Nucleus accumbens (tissue), 56 donors: ENCODE measurements at regions not wholly inside any gene's neighbourhood (a gene's known extent, or its start where the extent isn't known, plus 50 kb on each side); places are given as distances from the start of the nearest gene placed in this dataset.

Source experiments
- DNase-seq, 56 donors: peaks; one replicate each; lab custom pipeline; 2025; lab: John Stamatoyannopoulos, UW

DNA sequence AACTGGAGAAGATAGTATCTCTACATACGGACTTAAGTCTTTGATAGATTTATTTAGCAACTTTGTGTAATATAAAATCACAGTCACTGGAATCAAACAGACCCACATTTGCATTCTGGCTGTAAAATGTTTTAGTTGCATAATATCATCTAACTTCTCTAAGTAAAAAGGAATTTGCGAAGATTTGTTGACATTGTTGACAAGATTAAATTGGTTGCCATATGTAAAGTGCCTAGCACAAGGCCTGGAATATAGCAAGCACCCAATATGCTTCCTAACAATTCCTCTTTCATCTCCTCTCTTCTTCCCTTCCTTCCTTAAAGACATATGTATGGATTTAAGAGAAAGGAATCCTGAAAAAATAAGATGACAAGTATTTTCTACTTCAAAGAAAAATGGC is 295.4 kb upstream of the PPFIA2 start:
- DNase-seq, result no peak

DNA sequence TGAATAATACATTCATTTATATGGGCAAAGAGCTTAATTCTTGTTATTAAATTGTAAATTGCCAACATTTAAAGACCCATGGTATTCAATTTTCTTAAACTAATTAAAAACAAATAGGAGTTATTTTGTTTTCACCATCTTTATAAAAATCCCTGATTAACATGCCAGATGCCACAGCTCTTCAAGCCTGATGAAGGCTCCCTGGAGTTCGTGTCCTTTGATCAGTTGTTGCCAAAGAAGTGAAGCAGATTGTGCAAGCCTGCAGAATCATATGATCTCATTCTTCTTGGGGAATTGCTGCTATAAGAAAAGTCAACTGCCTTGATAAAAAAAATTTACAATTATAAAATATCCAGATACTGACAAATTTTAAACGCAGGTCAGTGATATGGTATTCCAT is 288.3 kb upstream of the PPFIA2 start:
- no peak for DNase-seq

DNA sequence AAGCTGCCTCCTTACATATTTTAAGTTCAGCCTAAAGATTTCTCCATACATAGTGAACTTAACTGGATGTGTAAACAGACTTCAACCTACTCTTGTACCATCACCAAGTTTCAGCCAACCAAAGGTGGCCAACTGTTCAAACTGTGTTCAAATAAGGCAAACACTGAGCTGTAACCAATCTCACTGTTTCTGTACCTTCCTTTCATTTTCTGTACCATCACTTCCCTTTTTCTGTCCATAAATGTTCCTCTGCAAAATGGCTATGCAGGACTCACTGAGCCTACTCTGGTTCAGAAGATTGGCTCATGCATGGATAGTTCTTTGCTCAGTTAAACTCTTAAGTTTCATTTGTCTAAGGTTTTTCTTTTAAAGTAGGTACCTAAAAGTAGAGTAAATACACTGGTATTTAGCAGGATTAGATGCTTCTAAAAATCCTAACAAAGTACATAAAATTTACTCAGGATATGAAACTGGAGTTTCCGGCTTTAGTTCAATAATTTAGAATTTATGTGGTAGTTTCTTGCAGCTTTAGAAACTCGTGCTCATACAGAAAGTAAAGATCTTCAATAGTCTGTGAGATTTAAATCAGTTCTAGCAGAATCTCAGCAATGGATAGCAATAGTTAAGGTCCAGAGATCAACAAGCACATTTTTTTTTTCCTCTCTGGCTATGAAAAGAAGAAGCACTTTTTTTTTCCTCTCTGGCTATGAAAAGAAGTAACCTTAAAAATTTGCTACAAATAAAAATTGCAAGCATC is 282.0 kb upstream of the PPFIA2 start:
- DNase-seq, result no peak

DNA sequence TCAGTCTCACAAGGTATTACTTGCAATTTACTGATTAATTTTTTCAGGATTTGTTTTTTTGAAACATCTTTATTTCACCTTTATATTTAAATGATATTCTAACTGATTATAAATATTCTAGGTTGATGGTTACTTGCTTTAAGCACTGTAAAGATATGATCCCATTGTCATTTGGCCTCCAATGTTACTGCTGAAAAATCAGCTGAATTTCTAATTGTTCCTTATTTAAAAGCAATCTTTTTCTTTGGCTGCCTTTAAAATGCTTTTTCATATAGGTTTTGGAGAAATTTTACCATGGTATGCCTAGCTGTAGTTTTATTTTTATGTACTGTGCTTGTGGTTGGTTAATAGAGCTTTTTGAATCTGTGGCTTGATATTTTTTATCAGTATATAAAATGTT is 275.6 kb upstream of the PPFIA2 start:
- DNase-seq, result no peak

DNA sequence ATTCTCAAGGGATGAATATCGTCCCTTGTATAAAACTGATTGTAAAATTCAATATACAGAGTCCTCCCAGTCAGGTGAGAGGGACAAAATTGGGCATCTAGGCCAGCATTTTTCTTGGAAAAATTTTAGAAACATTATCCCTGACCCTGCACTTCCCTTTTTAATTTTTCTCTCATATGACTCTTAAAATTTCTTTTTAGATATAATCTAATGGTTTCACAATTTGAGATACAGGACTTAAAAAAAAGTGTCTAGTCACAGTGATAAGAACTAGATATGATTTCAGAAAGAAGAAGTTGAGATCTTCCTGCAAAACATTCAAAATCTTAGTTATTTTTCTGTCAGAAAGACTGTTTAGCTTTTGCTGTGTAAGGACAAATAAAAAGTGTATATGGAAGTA is 270.8 kb upstream of the PPFIA2 start:
- DNase-seq, result no peak

DNA sequence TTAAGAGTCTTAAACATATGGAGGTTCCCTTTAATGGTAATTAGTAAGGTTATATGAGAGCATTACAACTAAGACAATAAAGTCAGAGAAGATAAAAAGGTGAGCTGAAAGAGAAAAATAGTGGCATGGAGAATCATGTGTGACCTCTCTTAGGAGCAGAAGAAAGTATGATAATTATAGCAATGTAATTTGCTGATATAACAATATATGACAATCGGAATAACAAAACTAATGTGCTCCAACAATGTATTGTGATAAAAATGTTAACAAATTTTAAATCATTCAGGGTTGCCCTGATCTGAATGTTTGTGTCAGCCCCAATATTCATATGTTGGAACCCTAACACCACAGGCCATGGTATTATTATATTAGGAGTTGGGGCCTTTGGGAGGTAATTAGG is 269.6 kb upstream of the PPFIA2 start:
- DNase-seq, result no peak

DNA sequence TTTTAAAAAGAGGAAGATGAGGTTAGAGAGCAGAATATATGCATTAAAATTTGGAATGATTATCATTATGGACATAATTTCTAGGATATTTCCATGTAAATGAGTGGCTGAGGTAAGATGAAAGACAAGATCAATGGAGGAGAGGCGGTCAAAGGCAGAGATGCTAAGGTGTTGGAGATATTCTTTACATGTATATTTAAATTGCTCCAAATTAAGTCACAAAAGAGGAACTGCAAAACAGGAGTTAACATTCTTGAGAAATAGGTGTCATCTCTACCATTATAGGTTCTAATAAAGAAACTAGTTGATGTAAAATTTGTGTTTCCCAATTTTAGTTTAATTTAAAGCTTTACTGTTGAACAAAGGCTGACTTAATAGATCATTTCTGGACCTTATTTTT is 268.5 kb upstream of the PPFIA2 start:
- DNase-seq, result no peak

DNA sequence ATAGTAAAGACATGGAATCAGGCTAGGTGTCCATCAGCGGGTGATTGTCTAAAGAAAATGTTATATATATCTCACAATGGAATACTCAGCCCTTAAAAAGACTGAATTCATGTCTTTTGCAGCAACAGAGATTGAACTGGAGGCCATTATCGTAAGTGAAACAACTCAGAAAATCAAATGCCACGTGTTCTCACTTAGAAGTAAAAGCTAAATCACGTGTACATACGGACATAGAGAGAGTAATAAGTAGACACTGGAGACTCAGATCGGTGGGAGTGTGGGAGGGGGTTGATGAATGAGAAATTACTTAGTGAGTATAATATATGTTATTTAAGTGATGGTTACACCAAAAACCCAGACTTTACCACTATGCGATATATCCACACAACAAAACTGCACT is 266.3 kb upstream of the PPFIA2 start:
- DNase-seq, result no peak

DNA sequence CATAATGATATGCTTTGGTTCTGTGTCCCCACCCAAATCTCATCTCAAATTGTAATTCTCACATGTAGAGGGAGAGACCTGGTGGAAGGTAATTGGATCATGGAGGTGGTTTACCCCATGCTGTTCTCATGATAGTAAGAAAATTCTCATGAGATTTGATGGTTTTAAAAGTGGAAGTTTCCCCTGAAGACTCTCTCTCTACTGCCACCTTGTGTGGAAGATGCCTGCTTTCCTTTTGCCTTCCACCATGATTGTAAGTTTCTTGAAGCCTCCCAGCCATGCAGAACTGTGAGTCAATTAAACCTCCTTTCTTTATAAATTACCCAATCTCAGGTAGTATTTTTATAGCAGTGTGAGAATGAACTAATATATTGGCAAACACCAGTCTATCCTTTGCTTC is 260.4 kb upstream of the PPFIA2 start:
- no peak for DNase-seq

DNA sequence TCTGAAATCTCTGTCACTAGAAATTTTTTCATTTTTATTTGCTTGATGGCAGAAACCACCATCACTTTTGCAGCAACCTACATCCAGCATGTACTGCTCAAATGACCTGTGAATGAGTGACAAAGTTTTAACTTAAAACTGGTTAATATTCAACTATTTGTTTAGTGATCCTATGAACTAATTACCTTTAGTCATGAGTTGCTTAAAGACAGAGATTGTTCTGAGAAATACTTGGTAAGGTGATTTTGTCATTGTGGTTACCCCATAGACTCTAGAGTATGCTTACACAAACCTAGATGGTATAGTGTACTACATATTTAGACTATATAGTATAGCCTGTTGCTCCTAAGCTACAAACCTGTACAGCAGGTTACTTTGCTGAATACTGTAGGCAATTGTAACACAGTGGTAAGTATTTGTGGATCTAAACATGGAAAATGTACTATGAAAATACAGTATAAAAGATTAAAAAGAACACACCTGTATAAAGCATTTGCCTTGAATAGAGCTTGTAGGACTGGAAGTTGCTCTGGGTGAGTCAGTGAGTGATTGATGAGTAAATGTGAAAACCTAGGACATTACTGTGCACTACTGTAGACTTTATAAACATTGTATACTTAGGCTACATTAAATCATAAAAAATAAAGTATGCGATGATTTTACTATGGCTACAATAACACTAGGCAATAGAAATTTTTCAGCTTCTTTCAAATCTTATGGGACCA is 256.6 kb upstream of the PPFIA2 start:
- no peak for DNase-seq

DNA sequence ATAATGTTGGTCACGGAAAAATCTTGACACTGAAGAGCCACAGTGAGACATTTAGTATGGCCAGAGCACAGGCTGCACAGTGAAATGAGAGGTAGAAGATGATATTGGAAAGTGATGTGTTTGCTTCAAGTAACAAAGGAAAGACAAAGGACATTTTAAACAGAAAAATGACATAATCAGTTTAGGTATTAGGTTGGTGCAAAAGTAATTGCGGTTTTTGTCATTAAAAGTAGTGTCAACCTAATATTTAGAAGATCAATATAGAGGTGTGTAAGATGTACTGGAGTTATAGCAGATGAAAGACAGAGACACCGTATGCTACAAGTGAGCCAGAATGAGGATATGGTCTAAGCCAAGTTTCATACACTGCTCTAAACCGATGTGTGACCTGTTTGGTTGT is 253.0 kb upstream of the PPFIA2 start:
- DNase-seq, result no peak

DNA sequence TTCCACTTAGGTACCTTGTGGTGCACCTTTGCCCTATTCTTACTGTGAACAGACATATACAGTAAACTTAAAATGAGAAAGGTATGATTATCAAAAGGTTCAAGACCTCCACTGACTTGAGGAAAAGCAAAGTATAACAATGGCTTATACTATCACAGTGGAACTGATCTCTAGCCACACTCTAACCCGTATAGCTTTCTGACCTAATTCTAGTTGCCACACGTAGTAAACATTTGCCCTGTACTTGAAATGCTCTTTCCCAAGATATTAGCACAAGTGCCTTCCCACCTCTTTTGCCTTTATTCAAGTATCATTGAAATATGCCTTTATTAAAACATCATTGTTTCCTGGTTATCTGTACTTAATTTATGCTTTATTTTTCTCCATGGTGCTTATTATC is 250.4 kb upstream of the PPFIA2 start:
- no peak for DNase-seq

DNA sequence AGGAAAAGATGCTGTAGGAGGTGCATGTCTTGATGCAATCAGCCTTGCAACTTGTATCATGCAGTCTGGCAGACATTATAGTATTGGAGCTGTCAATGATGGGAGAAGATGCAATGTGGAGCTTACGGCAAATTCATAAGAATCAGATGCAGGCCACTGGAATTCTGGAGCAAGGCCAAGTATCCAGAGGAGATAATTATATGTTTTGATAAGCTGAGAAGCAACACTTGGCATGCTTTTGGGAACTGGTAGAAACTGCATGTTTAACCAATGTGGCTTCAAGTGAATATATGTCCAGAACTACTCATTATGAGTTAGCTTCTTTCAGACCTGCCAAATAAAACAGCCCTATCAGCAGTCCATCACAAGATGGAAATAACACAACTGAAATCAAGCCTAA is 249.1 kb upstream of the PPFIA2 start:
- DNase-seq, result no peak

DNA sequence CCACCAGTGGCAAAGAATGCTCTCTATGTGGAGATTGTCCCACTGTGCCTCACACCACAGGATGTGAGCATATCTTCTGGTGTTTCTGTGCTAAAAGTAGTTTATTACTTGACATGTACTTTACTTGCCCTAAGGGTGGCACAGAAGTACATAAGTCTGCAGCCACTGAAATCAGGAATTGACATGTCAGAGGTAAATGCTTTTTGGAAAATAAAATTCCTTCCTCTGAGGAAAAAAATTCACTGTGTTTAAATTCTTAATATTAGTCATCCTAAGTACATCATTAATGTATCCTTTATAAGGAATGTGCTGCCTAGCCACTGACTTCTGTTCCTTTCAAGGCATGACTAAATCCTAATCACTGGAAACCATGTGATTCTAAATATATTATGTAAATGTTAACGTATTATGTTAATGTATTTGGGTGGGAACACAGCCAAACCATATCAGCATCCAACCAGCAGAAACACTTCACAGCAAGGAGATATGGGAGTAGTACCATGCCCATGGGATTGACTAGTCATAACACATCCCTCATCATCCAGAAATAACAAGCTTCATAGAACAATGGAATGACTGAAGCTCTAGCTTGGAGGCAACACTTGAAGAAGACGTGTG is 239.7 kb upstream of the PPFIA2 start:
- DNase-seq, result no peak

DNA sequence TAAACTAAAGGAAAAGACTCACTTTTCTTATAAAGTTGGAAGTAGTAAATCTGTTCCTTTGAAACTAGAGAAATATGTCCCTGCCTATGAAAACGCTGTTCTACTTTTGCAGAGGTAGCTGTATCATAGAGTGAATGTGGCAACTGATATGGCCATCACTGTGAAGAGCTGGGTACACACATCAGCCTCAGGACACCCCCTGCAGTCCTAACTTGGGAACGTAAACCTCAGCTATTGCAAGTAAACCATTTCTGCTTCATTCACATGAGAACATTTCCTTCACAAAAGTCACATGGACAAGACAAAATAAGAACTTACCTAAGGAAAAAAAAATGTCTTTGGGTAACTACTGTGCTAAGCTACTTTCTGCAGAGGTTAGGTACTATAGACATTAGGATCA is 233.3 kb upstream of the PPFIA2 start:
- peak in 1 of 56 donors; percentile 0 for DNase-seq

DNA sequence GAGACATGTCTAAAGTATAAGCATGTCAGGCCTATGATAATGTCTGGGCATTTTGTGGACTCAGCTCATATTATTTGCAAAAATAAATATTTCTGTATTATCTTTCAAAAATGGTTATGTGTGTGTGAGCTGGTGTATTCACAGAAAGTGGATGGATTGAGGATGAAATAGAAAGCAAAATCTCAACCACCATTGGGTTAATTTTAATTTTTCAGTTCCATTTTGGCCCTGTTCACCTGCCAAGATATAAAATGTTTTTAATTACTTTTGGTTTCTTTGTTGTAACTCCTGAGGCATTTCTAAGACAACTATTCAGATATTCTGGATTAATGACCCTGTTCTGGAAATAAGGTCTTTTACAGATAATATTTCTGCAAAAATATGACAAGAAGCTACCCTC is 232.7 kb upstream of the PPFIA2 start:
- no peak for DNase-seq

DNA sequence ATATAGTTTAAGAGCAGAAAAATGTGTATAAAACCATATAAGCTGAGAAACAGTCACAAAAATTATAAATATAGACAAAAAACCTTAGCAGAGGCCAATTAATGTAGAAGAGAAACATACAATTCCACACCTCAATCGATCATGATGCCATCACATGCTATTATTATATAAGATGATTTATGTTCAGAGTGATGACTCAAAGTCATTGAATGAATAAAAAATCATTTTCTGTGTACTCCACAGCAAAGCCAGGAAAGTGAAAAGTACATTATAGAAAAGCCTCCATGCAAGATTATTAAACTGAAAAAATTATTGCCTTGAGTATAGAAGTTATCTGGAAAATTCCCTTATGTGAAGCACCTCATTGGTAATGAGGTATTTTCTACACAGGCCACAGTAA is 229.2 kb upstream of the PPFIA2 start:
- no peak for DNase-seq

DNA sequence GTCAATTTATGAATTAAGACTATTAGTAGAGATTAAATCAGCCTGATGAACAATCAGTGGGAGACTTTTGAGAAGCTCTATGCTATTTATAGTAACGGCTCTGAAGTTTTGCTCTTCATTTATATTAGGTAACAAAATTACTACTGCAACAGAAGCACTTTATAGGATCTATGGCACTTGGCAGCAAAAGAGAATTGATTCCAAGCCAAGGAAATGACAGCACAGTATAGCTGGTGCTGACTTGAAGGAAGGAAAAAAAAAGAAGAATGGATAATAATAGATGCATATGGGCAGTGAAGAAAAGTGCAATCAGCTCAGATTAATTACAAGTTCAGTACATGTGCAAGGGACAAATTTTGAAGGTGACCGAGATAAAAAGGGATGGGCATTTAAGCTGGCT is 228.2 kb upstream of the PPFIA2 start:
- DNase-seq, result no peak

DNA sequence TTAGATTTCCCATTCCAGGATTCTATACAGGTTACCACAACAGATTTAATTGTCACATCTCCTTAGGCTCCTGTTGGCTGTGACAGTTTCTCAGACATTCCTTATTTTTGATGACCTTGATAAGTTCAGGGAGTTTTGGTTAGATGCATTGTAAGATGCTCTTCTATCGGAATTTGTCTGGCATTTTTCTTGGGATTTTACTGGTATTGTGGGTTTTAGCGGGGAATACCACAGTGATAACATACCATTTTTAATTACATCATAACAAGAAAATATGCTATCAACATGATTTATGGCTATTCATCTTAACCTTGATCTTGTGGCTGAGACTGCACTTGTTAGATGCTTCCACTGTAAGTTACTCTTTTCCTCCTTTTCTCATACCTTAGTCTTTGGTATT is 217.5 kb upstream of the PPFIA2 start:
- DNase-seq, result no peak

DNA sequence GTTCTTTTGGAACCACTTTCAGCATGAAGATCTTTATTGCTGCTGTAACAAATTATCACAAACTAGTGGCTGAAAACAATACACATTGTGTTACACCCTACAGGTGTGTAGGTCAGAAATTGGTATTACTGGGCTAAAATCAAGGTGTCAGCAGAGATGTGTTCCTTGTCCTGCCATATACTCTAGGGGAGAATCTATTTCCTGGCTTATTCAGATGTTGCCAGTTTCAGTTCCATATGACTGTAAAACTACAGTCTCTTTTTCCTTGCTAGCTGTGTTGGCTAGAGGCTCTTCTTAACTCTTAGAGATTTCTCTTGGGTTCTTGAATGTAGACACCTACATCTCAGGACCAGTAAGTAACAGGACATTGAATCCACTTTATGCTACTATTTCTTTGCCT is 215.6 kb upstream of the PPFIA2 start:
- DNase-seq, result no peak

DNA sequence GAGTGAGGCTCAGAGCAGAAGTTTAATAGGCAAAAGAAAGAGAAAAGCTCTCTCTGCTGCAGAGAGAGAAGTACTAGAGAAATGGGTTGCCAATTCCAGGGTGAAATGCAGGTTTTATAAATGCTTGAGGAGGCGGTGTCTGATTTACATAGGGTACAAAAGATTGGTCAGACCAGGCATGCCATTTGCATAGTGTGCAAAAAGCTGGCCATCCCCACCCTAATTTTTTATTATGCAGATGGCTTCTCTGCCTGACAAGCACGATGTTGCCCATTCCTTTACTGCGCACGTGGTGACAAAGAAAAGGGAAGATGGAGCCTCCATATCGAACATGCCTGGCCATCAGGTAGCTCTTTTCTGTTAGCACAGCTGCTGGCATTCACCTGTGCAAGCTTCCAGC is 209.3 kb upstream of the PPFIA2 start:
- DNase-seq, result no peak

DNA sequence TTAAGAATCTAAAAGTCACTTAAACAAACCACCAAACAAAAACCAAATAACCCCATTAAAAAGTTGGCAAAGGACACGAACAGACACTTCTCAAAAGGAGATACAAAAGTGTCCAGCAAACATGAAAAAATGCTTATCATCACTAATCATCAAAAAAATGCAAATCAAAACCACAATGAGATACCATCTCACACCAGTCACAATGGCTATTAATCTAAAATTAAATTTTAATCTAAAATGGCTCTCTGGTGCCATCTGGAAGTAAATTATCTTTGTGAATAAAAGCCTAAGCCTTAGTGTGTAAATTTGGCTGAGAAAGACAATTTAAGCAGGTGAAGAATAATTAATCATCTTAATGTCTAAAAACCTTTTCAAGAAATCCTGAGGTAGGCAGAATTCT is 204.5 kb upstream of the PPFIA2 start:
- DNase-seq, result no peak
